HEK293 (cell line): ENCODE measurements at regions not wholly inside any gene's neighbourhood (a gene's known extent, or its start where the extent isn't known, plus 50 kb on each side); places are given as distances from the start of the nearest gene placed in this dataset.

ENCODE experiments used
- CTCF ChIP-seq: fragments of 450-650 bp; formaldehyde crosslinking; IDR thresholded peaks from 2 replicates; pipeline ENCODE4 v1.5.1; 2016; ENCODE audit warnings: missing biosample characterization, missing genetic modification characterization
- SALL2 ChIP-seq: fragments of 450-650 bp; formaldehyde crosslinking; IDR thresholded peaks from 2 replicates; pipeline ENCODE4 v1.5.0; 2017; ENCODE audit warnings: missing biosample characterization, mild to moderate bottlenecking, missing genetic modification characterization, borderline replicate concordance
- TCF7L2 ChIP-seq: IDR thresholded peaks from 2 replicates; pipeline ENCODE4 v1.6.1; 2011; ENCODE audit warnings: low read depth, mild to moderate bottlenecking, inconsistent platforms, low read length, moderate library complexity, borderline replicate concordance
- ZNF121 ChIP-seq: fragments of 450-650 bp; formaldehyde crosslinking; IDR thresholded peaks from 2 replicates; pipeline ENCODE4 v1.5.1; 2016; ENCODE audit warnings: missing biosample characterization, missing genetic modification characterization
- ZNF302 ChIP-seq: fragments of 450-650 bp; formaldehyde crosslinking; IDR thresholded peaks from 2 replicates; pipeline ENCODE4 v1.5.1; 2016; ENCODE audit warnings: missing biosample characterization, missing genetic modification characterization, low read depth
- ZNF561 ChIP-seq: fragments of 450-650 bp; IDR thresholded peaks from 2 replicates; pipeline ENCODE4 v1.5.1; 2018; ENCODE audit warnings: missing biosample characterization, missing genetic modification characterization, borderline replicate concordance

GRCh38 chr13:25037057-25037813, 58.7 kb upstream of the PABPC3 start:
- TF ChIP-seq SALL2 (tag by site-specific recombination) (no peak), ZNF302 (no peak), TCF7L2 (no peak), CTCF (peak; percentile 19; the same call in 1 of the 2 replicates), ZNF121 (tag by site-specific recombination) (no peak), ZNF561 (tag by site-specific recombination) (no peak)
